CD4-positive, alpha-beta T cell (primary cell): ENCODE measurements at regions not wholly inside any gene's neighbourhood (a gene's known extent, or its start where the extent isn't known, plus 50 kb on each side); places are given as distances from the start of the nearest gene placed in this dataset.

Source experiments
- ATAC-seq: fragments of 200-7000 bp; cut with Tn5 transposase; one replicate; pipeline ENCODE4 v1.10.0; 2022; ENCODE audit warnings: mild to moderate bottlenecking; ENCODE audit not compliant: poor library complexity
- CTCF ChIA-PET: fragments of 350-600 bp; sonication (Branson Sonifier 250); formaldehyde crosslinking; loops from one replicate; lab custom pipeline; 2021; ENCODE audit warnings: antibody characterized with exemption, inconsistent platforms; lab: Charles Lee
- POLR2A ChIA-PET: fragments of 350-600 bp; sonication (Branson Sonifier 250); formaldehyde crosslinking; loops from one replicate; lab custom pipeline; 2021; ENCODE audit warnings: antibody characterized with exemption, inconsistent platforms; lab: Charles Lee
- DNase-seq, 14 experiments: peaks; one replicate each; pipeline ENCODE4 v3.0.0-alpha.2; 2013 to 2020; ENCODE audit warnings: mixed read lengths in 2 of 14
- H3K27ac ChIP-seq, 2 donors: one replicate each; pipeline versions ENCODE4 v1.5.1 to v1.7.0; 2013; ENCODE audit warnings: low read length in 2 of 2, low read depth in 1 of 2, mild to moderate bottlenecking in 1 of 2
- H3K27me3 ChIP-seq, 2 experiments: 1 replicate in 1 of 2; 2 replicates in 1 of 2; pipeline versions ENCODE4 v1.6.1 to v1.7.0; 2013; ENCODE audit warnings: low read length in 2 of 2, control low read depth in 1 of 2, mild to moderate bottlenecking in 1 of 2, moderate library complexity in 1 of 2; ENCODE audit not compliant: insufficient read depth in 2 of 2, control insufficient read depth in 1 of 2
- H3K36me3 ChIP-seq: one replicate; pipeline ENCODE4 v1.6.1; 2013; ENCODE audit warnings: low read length, control low read depth; ENCODE audit not compliant: insufficient read depth
- H3K4me1 ChIP-seq: one replicate; pipeline ENCODE4 v1.6.1; 2013; ENCODE audit warnings: low read length, control low read depth; ENCODE audit not compliant: insufficient read depth
- H3K4me3 ChIP-seq: one replicate; pipeline ENCODE4 v1.5.1; 2013; ENCODE audit warnings: mild to moderate bottlenecking, low read length, moderate library complexity
- H3K9me3 ChIP-seq, 2 experiments: 1 replicate in 1 of 2; 2 replicates in 1 of 2; pipeline versions ENCODE4 v1.6.1 to v1.7.0; 2013; ENCODE audit warnings: low read length in 2 of 2, mild to moderate bottlenecking in 2 of 2, control low read depth in 1 of 2, moderate library complexity in 1 of 2; ENCODE audit not compliant: control insufficient read depth in 1 of 2, insufficient read depth in 1 of 2
- H3K27ac Mint-ChIP-seq: one replicate; pipeline ENCODE4 v1.8.0; 2020; ENCODE audit warnings: mixed read lengths
- H3K27me3 Mint-ChIP-seq: one replicate; pipeline ENCODE4 v1.8.0; 2021; ENCODE audit warnings: mixed read lengths
- H3K36me3 Mint-ChIP-seq: one replicate; pipeline ENCODE4 v1.8.0; 2021; ENCODE audit warnings: low read depth, mixed read lengths
- H3K4me1 Mint-ChIP-seq: one replicate; pipeline ENCODE4 v1.8.0; 2021; ENCODE audit warnings: low read depth, mixed read lengths
- H3K4me3 Mint-ChIP-seq: one replicate; pipeline ENCODE4 v1.8.0; 2020; ENCODE audit warnings: mild to moderate bottlenecking, mixed read lengths
- H3K9me3 Mint-ChIP-seq: one replicate; pipeline ENCODE4 v1.8.0; 2020; ENCODE audit warnings: mixed read lengths
- intact Hi-C, 2 experiments: fragments of 100-400 bp; cut with DNase I in 1 of 2; cut with micrococcal nuclease in 1 of 2; formaldehyde crosslinking; loops; one replicate each; pipeline versions ENCODE4 v1.15.1 to v1.9.0; 2023 to 2025; cut with DNase I, micrococcal nuclease
- TF ChIP-seq, protein P1 (sequence below): fragments of 200-600 bp; IDR thresholded peaks from one replicate; pipeline ENCODE4 v1.8.0; 2022; ENCODE audit warnings: antibody characterized with exemption, mild to moderate bottlenecking

DNA sequence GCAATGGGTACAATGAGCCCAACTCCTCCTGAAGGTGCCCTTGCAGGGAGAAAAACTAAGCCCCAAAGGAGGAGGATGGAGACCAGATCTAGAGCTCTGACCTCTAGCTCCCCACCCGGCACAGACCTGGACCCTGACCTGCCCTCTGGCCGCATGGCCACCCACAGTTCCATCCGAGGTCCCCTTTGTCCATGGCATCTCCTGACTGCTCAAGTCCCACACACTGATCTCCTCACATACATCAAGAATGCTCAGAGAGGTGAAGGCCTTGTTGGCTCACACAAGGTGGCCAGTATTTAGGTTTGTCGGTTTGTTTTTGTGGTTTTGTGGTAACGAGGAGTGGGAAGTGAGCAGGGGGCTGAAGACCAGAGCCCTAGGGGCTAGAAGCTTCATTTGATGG lies 423.5 kb upstream of the B3GAT1 start:
- intact Hi-C loops, result no loop called here
- DNase-seq, result no peak
- Histone ChIP-seq H3K36me3 (no peaks in the 10 kb centered on the region), H3K27me3 (peaks cover 0 to 3% of the 10 kb centered on the region in 2 experiments), H3K9me3 (peaks cover 0 to 6% of the 10 kb centered on the region in 2 experiments), H3K27ac (no peak overlapping the region), H3K4me1 (no peaks in the 10 kb centered on the region), H3K4me3 (no peak overlapping the region)
- Mint-ChIP-seq H3K27me3 (peaks cover 21% of the 10 kb centered on the region), H3K9me3 (peaks cover 9% of the 10 kb centered on the region), H3K27ac (no peak overlapping the region), H3K4me3 (no peak overlapping the region), H3K4me1 (no peaks in the 10 kb centered on the region), H3K36me3 (no peaks in the 10 kb centered on the region)
- CTCF ChIA-PET, result no interaction called here
- ATAC-seq, result no peak
- TF ChIP-seq, protein P1, sequence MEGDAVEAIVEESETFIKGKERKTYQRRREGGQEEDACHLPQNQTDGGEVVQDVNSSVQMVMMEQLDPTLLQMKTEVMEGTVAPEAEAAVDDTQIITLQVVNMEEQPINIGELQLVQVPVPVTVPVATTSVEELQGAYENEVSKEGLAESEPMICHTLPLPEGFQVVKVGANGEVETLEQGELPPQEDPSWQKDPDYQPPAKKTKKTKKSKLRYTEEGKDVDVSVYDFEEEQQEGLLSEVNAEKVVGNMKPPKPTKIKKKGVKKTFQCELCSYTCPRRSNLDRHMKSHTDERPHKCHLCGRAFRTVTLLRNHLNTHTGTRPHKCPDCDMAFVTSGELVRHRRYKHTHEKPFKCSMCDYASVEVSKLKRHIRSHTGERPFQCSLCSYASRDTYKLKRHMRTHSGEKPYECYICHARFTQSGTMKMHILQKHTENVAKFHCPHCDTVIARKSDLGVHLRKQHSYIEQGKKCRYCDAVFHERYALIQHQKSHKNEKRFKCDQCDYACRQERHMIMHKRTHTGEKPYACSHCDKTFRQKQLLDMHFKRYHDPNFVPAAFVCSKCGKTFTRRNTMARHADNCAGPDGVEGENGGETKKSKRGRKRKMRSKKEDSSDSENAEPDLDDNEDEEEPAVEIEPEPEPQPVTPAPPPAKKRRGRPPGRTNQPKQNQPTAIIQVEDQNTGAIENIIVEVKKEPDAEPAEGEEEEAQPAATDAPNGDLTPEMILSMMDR, result no peak
- POLR2A ChIA-PET, result no interaction called here

DNA sequence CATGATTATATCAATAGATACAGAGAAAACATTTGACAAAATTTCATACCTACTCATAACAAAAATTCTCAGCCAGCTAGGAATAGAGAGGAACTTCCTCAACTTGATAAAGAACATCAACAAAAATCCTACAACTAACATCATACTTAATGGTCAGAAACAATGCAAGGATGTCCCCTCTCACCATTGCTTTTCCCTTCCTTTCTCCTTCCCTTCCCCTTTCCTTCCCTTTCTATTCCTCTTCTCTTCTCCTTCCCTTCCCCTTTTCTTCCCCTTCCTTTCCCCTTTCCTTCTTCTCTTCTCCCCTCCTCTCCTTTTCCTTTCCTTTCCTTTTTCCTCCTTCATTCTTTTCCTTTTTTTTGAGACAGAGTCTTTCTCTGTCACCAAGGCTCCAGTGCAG lies 418.3 kb upstream of the B3GAT1 start:
- no peak overlapping the region for H3K4me3 ChIP-seq
- H3K9me3 ChIP-seq, result no peaks in the 10 kb centered on the region
- no peak overlapping the region for H3K4me3 Mint-ChIP-seq
- no peaks in the 10 kb centered on the region for H3K4me1 Mint-ChIP-seq
- TF ChIP-seq, protein P1, result no peak
- H3K27ac ChIP-seq, result no peak overlapping the region
- CTCF ChIA-PET, result no interaction called here
- H3K36me3 ChIP-seq, result no peaks in the 10 kb centered on the region
- DNase-seq, result no peak
- ATAC-seq, result no peak
- peaks cover 0 to 3% of the 10 kb centered on the region in 2 experiments for H3K27me3 ChIP-seq
- H3K36me3 Mint-ChIP-seq, result no peaks in the 10 kb centered on the region
- no peaks in the 10 kb centered on the region for H3K4me1 ChIP-seq
- H3K27me3 Mint-ChIP-seq, result peaks cover 23% of the 10 kb centered on the region
- H3K27ac Mint-ChIP-seq, result no peak overlapping the region
- peaks cover 10% of the 10 kb centered on the region for H3K9me3 Mint-ChIP-seq
- intact Hi-C loops, result no loop called here
- POLR2A ChIA-PET, result no interaction called here

DNA sequence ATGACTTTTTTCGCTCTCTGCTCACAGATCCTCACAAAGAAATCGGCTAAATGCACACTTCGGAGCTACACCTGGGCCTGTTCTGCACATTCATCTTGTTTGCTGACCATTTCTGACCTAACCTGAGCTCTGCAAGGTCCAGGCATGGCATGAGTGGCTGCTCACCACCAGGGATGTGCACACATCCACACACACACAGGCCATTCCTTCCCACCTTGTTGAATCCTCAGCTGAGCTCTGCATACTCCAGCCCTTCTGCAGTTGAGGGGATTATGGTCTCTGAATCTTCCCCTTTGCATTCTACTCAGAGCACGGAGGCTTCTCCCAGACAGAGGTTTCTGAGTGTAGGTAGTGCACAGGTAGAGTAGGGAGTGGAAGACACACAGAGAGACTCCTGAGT lies 411.9 kb upstream of the B3GAT1 start:
- POLR2A ChIA-PET, result no interaction called here
- Mint-ChIP-seq H3K27me3 (peaks cover 27% of the 10 kb centered on the region), H3K4me1 (no peaks in the 10 kb centered on the region), H3K27ac (no peak overlapping the region), H3K4me3 (no peak overlapping the region), H3K9me3 (no peaks in the 10 kb centered on the region), H3K36me3 (no peaks in the 10 kb centered on the region)
- TF ChIP-seq, protein P1, result no peak
- Histone ChIP-seq H3K4me3 (no peak overlapping the region), H3K4me1 (no peaks in the 10 kb centered on the region), H3K9me3 (peaks cover 0 to 5% of the 10 kb centered on the region in 2 experiments), H3K27ac (no peak overlapping the region), H3K27me3 (peaks cover 0 to 3% of the 10 kb centered on the region in 2 experiments), H3K36me3 (no peaks in the 10 kb centered on the region)
- no peak for ATAC-seq
- CTCF ChIA-PET, result no interaction called here
- DNase-seq, result no peak
- intact Hi-C loops, result no loop called here
